ENCODE measurements at regions not wholly inside any gene's neighbourhood (a gene's known extent, or its start where the extent isn't known, plus 50 kb on each side); places are given as distances from the start of the nearest gene placed in this dataset.

GRCh38 chr16:52967744-52968143 is 85.0 kb downstream of the CHD9NB start:
- no peak for TF ChIP-seq CTCF (tag by site-specific recombination; IDR thresholded peaks at IDR 0.05)
- no peak for TF ChIP-seq ZNF404 (tag by site-specific recombination; IDR thresholded peaks at IDR 0.05)
- TF ChIP-seq ZFP69B (tag by site-specific recombination; IDR thresholded peaks at IDR 0.05) = no peak
- TF ChIP-seq ZNF274 (IDR thresholded peaks at IDR 0.05; ENCODE audit: low read length) = no peak
- no peak for TF ChIP-seq ZNF274 (tag by site-specific recombination; IDR thresholded peaks at IDR 0.05; ENCODE audit: borderline replicate concordance)
- no peak for TF ChIP-seq ELK4 (IDR thresholded peaks at IDR 0.05; ENCODE audit: borderline replicate concordance, low read depth, low read length)

Data from HEK293 (cell line).